ENCODE measurements at regions not wholly inside any gene's neighbourhood (a gene's known extent, or its start where the extent isn't known, plus 50 kb on each side); places are given as distances from the start of the nearest gene placed in this dataset.

DNA sequence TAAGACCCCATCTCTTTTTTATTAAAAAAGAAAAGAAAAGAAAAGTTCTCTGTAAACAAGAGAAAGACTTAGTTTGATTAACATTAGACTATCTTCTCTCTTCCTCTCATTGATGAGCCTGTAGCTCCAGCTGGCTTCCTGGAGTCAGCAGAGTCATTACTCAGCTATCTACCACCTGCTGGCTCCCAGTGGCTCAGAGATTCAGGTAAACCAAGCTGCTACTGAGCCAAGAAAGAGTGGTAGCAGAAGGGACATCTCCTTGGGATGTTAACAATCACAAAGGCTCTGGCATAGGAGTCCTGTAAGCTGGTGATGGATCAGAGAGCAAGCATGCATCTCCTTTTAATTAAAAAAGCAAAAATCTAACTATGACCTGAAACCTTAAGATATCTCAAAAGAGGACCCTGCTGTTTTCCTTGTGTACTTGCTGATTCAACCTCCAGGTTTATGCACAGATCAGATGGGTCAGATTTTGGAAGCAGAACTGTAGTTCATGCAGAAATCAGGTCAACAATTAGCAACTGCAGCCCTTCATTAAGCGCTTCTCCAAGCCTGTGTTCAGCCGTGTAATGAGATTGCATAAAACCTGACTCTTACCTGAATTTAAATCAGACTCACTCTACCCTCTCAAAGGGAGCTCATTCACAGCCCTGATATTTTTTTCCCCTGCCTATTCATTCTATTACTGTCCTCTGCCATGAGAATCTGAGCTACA lies 225.8 kb downstream of the RNF152 start:
- no peak for TF ChIP-seq GATA2 (IDR thresholded peaks at IDR 0.05; ENCODE audit: low read depth, low read length)
- TF ChIP-seq GATA3 (IDR thresholded peaks at IDR 0.05; ENCODE audit: low read depth, low read length): no peak
